GM12865 (cell line): ENCODE measurements at regions not wholly inside any gene's neighbourhood (a gene's known extent, or its start where the extent isn't known, plus 50 kb on each side); places are given as distances from the start of the nearest gene placed in this dataset.

Experiments
- DNase-seq: peaks from one replicate; pipeline ENCODE4 v3.0.0; 2010; ENCODE audit warnings: low read depth
- H3K4me3 ChIP-seq: 2 replicates; pipeline ENCODE4 v1.5.1; 2011; ENCODE audit warnings: mild to moderate bottlenecking, low read depth, low read length, control low read depth
- TF ChIP-seq, protein P1 (sequence below): IDR thresholded peaks from 2 replicates; pipeline ENCODE4 v1.5.1; 2011; ENCODE audit warnings: low read length, control low read depth, low read depth, inconsistent platforms; ENCODE audit not compliant: insufficient read depth; ENCODE audit errors: missing control alignments

DNA sequence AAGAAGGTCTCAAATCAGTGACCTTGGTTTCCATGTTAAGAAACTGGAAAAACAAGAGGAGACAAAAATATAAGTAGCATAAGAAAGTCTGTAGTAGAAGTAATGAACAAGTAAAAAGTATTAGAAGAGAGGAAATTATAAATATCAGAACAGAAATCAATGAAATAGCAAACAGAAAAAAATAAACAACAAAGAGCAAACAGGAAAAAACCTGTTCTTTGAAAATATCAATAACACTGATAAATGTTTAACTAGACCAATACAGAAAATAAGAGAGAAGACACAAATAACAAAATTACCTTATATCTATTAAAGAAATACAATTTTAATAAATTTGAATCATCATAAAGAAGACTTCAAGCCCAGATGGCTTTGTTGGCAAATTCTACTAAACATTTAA, 113.3 kb downstream of the MAIP1 start:
- no peak for DNase-seq
- TF ChIP-seq, protein P1, sequence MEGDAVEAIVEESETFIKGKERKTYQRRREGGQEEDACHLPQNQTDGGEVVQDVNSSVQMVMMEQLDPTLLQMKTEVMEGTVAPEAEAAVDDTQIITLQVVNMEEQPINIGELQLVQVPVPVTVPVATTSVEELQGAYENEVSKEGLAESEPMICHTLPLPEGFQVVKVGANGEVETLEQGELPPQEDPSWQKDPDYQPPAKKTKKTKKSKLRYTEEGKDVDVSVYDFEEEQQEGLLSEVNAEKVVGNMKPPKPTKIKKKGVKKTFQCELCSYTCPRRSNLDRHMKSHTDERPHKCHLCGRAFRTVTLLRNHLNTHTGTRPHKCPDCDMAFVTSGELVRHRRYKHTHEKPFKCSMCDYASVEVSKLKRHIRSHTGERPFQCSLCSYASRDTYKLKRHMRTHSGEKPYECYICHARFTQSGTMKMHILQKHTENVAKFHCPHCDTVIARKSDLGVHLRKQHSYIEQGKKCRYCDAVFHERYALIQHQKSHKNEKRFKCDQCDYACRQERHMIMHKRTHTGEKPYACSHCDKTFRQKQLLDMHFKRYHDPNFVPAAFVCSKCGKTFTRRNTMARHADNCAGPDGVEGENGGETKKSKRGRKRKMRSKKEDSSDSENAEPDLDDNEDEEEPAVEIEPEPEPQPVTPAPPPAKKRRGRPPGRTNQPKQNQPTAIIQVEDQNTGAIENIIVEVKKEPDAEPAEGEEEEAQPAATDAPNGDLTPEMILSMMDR, result no peak
- no peak overlapping the region for H3K4me3 ChIP-seq

DNA sequence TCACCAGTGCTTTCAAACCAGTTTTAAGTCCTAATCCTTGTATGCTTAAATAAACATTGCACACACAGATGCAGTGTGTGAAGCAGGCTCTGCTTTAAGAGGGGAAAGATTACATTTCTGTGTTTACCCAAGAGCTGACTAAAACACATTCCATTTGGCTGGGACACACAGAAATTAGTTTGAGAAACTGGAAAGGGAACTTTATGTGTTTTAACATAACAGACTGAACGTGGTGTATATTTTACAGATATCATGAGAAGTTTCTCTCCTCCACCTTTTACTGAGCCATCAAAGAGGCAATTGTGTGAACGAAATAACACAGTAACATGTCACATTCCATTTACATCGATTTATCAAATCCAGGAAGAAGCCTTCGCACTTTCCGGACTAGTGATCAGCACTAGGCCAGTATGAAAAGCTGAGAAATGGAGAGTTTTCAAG, 121.8 kb downstream of the MAIP1 start:
- no peak for DNase-seq

GRCh38 chr2:200077838-200078237, 122.5 kb downstream of the MAIP1 start:
- no peak for DNase-seq
- TF ChIP-seq, protein P1, result no peak
- no peak overlapping the region for H3K4me3 ChIP-seq

More for the DNA sequence above, 121.8 kb downstream of the MAIP1 start:
- TF ChIP-seq, protein P1, result no peak
- H3K4me3 ChIP-seq, result no peak overlapping the region

DNA sequence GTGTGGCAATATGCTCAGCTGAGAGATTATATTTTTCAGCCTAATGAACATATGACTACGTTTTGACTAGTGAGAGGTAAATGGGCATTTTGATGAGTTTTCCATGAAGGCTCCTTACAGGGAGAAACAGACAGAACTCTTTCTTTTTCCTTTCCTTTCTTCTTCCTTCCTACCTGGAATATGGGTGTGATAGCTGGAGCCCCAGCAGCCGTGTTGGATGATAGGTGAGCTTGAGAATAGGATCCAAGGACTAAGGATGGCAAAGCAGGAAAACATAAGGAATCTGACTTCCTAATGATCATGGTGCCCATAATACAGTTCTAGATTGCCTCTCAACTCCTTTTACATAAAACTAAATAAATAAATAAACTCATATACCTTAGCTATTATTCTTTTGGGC, 124.0 kb downstream of the MAIP1 start:
- H3K4me3 ChIP-seq, result no peak overlapping the region
- no peak for DNase-seq
- TF ChIP-seq, protein P1, result no peak

DNA sequence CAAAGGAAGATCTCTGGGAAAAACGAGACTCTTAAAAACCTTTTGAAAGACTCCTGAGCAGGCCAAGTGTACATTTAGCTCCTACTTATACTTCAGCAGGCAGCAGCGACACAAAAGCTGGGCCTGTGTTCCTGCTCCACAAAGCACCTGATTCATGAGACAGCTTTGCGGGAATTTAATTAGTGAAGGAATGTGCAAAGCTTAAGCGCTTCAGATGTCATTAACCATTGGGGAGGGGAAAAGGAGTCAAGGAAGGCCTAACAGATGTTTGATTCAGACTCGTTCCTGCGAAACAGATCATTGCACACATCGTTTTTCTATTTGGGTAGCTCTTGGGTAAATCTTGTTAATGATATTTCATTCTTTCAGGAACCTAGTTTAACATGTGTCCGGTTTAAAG, 125.9 kb downstream of the MAIP1 start:
- TF ChIP-seq, protein P1, result no peak
- no peak for DNase-seq
- H3K4me3 ChIP-seq, result no peak overlapping the region

DNA sequence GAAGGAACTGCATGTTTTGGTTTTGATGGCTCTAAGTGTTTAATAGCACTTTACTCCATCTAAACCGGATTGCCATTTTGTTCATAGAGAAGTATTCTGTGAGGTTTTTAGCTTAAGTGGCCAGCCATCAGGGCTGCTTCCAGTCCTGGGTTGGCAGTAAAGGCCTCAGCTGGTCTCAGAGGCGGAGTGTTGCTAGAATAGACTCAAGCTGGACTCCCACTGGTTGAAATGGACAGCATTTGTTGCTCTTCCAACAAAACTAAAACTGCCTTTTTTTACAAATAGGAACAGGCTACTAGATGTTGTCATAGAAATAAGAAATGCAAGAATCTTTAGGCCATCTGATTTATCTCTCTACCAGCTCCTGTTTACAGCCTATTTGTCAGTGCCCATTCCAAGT, 126.4 kb downstream of the MAIP1 start:
- no peak overlapping the region for H3K4me3 ChIP-seq
- no peak for DNase-seq
- TF ChIP-seq, protein P1, result no peak

DNA sequence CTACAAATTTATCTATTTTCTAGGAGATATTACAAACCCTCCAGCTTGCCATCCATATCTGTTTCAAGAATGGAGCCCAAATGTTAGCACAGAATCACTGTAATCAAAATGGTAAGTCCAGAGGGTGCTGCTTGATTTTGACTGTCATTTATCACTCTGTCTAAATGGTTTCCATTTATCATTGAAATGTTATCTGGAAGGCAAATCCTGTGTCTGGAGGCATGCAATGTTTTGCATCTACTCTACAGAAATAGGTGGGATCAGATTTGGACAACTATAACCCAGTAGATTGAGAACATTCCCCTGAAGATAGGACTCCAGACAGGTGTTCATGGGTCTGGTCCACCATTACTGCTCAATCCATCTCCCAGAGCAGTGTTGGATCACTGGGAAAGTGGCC, 128.7 kb downstream of the MAIP1 start:
- TF ChIP-seq, protein P1, result no peak

More for the DNA sequence above, 128.7 kb downstream of the MAIP1 start:
- H3K4me3 ChIP-seq, result no peak overlapping the region
- no peak for DNase-seq
